ENCODE measurements at regions not wholly inside any gene's neighbourhood (a gene's known extent, or its start where the extent isn't known, plus 50 kb on each side); places are given as distances from the start of the nearest gene placed in this dataset.
"Not testable (repeated sequence)": the region's sequence is repeated elsewhere in the genome, so short reads cannot be mapped to it uniquely, and the experiment has no call there.

GRCh38 chr16:18263046-18263445 is 73.5 kb downstream of the NPIPA8 start:
- H3K36me3 Mint-ChIP-seq; H3K4me3 Mint-ChIP-seq; H3K27me3 Mint-ChIP-seq; H3K9me3 Mint-ChIP-seq; ATAC-seq (ENCODE audit: low read depth in 2 of 2); H3K27ac Mint-ChIP-seq; DNase-seq; H3K4me1 Mint-ChIP-seq: not testable (repeated sequence)

GRCh38 chr16:18261848-18262247 is 74.7 kb downstream of the NPIPA8 start:
- not testable (repeated sequence) for H3K36me3 Mint-ChIP-seq; H3K4me1 Mint-ChIP-seq; DNase-seq; ATAC-seq (ENCODE audit: low read depth in 2 of 2); H3K27ac Mint-ChIP-seq; H3K4me3 Mint-ChIP-seq; H3K27me3 Mint-ChIP-seq; H3K9me3 Mint-ChIP-seq

DNA sequence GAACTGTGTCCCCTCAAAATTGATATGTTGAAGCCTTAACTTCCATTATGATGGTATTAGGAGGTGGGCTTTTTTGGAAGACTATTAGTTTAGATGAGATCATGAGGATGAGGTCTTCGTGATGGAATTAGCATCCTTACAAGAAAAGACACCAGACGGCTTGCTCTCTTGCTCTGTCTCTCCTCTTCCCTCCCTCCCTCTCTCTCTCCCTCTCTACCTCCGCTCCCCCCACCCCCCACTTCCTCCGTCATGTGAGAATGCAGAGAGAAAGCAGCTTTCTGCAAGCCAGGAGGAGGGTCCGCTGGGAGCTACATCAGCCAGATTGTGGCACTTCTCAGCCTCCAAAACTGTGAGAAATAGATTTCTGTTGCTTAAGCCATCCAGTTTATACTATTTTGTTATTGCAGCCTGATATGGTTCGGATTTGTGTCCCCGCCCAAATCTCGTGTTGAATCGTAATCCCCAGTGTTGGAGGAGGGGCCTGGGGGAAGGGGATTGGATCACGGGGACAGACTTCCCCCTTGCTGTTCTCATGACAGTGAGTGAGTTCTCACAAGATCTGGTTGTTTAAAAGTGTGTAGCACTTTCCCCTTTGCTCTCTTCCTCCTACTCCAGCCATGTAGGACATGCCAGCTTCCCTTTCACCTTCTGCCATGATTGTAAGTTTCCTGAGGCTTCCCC is 76.9 kb downstream of the NPIPA8 start:
- not testable (repeated sequence) for H3K9me3 Mint-ChIP-seq; H3K4me3 Mint-ChIP-seq; H3K27me3 Mint-ChIP-seq; ATAC-seq (ENCODE audit: low read depth in 2 of 2); H3K36me3 Mint-ChIP-seq; DNase-seq; H3K27ac Mint-ChIP-seq; H3K4me1 Mint-ChIP-seq

GRCh38 chr16:18252943-18253342 is 83.6 kb downstream of the NPIPA8 start:
- not testable (repeated sequence) for H3K4me3 Mint-ChIP-seq; H3K36me3 Mint-ChIP-seq; H3K9me3 Mint-ChIP-seq; H3K27ac Mint-ChIP-seq; DNase-seq; H3K4me1 Mint-ChIP-seq; ATAC-seq (ENCODE audit: low read depth in 2 of 2); H3K27me3 Mint-ChIP-seq

GRCh38 chr16:18230505-18230904 is 106.0 kb downstream of the NPIPA8 start:
- H3K4me3 Mint-ChIP-seq; H3K27me3 Mint-ChIP-seq; H3K4me1 Mint-ChIP-seq; DNase-seq; H3K36me3 Mint-ChIP-seq; H3K9me3 Mint-ChIP-seq; H3K27ac Mint-ChIP-seq; ATAC-seq (ENCODE audit: low read depth in 2 of 2): not testable (repeated sequence)

DNA sequence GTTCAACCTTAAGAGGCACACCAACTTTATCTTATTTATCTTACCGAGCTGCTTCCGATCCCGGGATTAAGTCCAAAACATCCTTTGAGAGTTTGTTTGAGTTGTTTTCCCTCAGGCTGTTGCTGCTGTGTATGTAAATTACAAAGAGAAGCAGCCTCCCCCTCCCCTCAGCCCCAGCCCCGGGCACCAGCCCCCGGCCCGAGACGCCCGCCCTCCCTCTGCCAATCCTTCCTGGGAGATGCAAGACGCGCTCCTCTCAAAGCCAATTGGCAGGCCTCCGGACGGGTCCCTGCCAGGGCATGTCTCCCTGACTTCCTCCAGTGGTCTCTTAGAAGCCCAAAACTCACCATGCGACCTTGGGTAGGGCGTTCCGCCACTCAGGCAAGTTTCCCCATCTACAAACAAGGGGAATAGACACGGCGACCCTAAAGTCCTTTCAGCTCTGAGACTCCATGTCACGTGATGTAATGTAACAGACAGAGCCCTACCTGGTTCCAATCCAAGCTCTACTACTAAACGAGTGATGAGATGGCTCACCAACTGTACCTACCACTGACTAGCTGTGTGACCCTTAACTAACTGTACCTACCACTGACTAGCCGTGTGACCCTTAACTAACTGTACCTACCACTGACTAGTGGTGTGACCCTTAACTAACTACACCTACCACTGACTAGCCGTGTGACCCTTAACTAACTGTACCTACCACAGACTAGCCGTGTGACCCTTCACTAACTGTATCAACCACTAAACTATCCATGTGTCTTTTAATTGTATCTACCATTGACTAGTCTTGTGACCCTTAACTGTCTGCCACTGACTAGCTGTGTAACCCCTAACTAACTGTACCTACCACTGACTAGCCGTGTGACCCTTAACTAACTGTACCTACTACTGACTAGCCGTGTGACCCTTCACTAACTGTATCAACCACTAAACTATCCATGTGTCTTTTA is 114.2 kb downstream of the NPIPA8 start:
- not testable (repeated sequence) for H3K4me3 Mint-ChIP-seq; H3K4me1 Mint-ChIP-seq; H3K27ac Mint-ChIP-seq; ATAC-seq (ENCODE audit: low read depth in 2 of 2); DNase-seq; H3K27me3 Mint-ChIP-seq; H3K9me3 Mint-ChIP-seq; H3K36me3 Mint-ChIP-seq

- H3K36me3 Mint-ChIP-seq; ATAC-seq (ENCODE audit: low read depth in 2 of 2): not testable (repeated sequence)
These were observed 118.8 kb downstream of the NPIPA8 start for GRCh38 chr16:18217741-18218140.

DNA sequence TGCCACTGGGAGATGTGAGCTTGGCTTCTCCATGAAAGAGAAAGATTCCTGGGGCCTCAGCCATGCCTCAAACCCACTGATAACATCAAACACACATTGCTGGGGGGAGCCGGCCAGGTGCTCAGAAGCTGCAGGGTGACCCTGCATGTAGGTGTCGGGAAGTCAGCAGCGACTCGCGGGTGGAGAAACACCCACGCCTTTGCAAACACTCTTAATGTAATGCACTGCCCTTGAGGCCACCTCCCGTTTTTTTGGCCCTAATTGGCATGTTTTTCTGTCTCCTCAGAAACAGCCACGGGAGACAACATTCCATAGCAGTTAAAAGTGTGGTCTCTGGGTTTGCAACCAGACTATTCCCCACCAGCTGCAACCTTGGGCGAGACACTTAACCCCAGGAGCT is 119.7 kb downstream of the NPIPA8 start:
- H3K4me3 Mint-ChIP-seq; H3K27me3 Mint-ChIP-seq; H3K27ac Mint-ChIP-seq; ATAC-seq (ENCODE audit: low read depth in 2 of 2); H3K36me3 Mint-ChIP-seq; H3K9me3 Mint-ChIP-seq; DNase-seq; H3K4me1 Mint-ChIP-seq: not testable (repeated sequence)

More at GRCh38 chr16:18217741-18218140, 118.8 kb downstream of the NPIPA8 start:
- H3K4me1 Mint-ChIP-seq, H3K9me3 Mint-ChIP-seq, H3K27me3 Mint-ChIP-seq, H3K4me3 Mint-ChIP-seq, H3K27ac Mint-ChIP-seq, DNase-seq: not testable (repeated sequence)

- H3K4me3 Mint-ChIP-seq; H3K4me1 Mint-ChIP-seq; H3K27ac Mint-ChIP-seq; H3K27me3 Mint-ChIP-seq; ATAC-seq (ENCODE audit: low read depth in 2 of 2); H3K36me3 Mint-ChIP-seq; H3K9me3 Mint-ChIP-seq; DNase-seq: not testable (repeated sequence)
These were observed 122.7 kb downstream of the NPIPA8 start for GRCh38 chr16:18213810-18214209.

DNA sequence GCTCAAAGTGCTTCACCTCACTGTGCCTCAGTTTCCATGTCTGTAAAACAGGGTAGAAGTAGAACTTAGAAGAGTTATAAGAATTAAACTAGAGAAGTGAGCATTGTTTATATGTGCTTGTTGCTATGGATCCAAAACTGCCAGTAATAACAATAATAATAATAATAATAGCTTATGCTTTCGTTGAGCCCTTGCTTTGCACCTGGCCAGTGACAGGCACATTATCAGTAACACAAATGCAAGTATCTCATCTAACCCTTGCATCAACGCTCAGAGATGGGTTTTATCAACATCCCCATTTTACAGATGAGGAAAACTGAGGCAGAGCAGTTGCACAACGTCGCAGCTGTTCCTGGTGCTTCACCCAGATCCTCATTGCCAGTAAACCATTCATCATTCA is 125.0 kb downstream of the NPIPA8 start:
- not testable (repeated sequence) for H3K27ac Mint-ChIP-seq; H3K4me3 Mint-ChIP-seq; ATAC-seq (ENCODE audit: low read depth in 2 of 2); H3K4me1 Mint-ChIP-seq; DNase-seq; H3K27me3 Mint-ChIP-seq; H3K36me3 Mint-ChIP-seq; H3K9me3 Mint-ChIP-seq

DNA sequence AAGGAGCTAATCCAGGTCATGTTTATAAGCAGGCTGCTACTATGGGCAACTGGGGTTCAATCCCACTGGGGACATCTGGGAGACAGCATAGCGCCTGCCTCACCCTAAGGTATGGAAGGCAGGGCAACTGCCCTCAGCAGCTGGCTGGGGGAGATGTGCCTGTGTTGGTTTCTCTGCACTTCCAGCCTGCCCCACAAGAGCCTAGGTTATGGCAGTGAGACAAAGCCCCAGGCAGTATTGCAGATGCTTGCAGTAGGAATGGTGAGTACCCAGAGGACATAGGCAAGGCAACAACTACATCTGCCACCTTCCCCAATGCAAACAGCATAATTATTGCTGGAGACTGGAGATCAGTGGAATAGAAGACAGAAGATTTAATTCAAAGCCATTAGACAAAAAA is 131.8 kb downstream of the NPIPA8 start:
- H3K27me3 Mint-ChIP-seq; DNase-seq; H3K4me1 Mint-ChIP-seq; ATAC-seq (ENCODE audit: low read depth in 2 of 2); H3K27ac Mint-ChIP-seq; H3K4me3 Mint-ChIP-seq; H3K9me3 Mint-ChIP-seq; H3K36me3 Mint-ChIP-seq: not testable (repeated sequence)

GRCh38 chr16:18204309-18204708 is 132.2 kb downstream of the NPIPA8 start:
- not testable (repeated sequence) for H3K27me3 Mint-ChIP-seq; H3K36me3 Mint-ChIP-seq; H3K27ac Mint-ChIP-seq; ATAC-seq (ENCODE audit: low read depth in 2 of 2); H3K9me3 Mint-ChIP-seq; DNase-seq; H3K4me3 Mint-ChIP-seq; H3K4me1 Mint-ChIP-seq

- H3K27me3 Mint-ChIP-seq; H3K4me3 Mint-ChIP-seq; DNase-seq; H3K36me3 Mint-ChIP-seq; ATAC-seq (ENCODE audit: low read depth in 2 of 2); H3K4me1 Mint-ChIP-seq; H3K9me3 Mint-ChIP-seq; H3K27ac Mint-ChIP-seq: not testable (repeated sequence)
These were observed 135.0 kb downstream of the NPIPA8 start for GRCh38 chr16:18201511-18201910.

DNA sequence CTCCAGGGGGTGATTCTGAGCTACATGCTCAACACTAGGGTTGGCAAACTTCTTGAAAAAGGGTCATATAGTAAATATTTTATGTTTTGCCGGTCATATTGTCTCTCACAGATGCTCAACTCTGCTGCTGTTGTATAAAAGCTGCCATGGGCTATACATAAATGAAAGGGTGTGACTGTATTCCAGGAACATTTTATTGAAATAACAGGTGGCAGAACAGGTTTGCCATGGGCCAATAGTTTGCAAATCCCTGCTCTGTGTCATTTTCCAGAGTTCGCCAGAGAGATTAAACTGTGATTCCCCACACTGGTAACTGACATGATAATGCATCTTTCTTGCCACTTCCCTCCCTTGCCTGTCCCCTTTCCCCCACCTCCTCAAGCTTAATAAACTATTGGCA is 144.1 kb downstream of the NPIPA8 start:
- H3K9me3 Mint-ChIP-seq; H3K4me1 Mint-ChIP-seq; H3K36me3 Mint-ChIP-seq; DNase-seq; ATAC-seq (ENCODE audit: low read depth in 2 of 2); H3K27ac Mint-ChIP-seq; H3K4me3 Mint-ChIP-seq; H3K27me3 Mint-ChIP-seq: not testable (repeated sequence)
